Heart left ventricle (tissue), 13 donors: ENCODE measurements at regions not wholly inside any gene's neighbourhood (a gene's known extent, or its start where the extent isn't known, plus 50 kb on each side); places are given as distances from the start of the nearest gene placed in this dataset.

Experiments
- POLR2A ChIP-seq, 2 donors: fragments of 450-650 bp; IDR thresholded peaks; one replicate each; pipeline ENCODE4 v1.6.1; 2017; ENCODE audit warnings: antibody characterized with exemption in 2 of 2, mild to moderate bottlenecking in 2 of 2, moderate library complexity in 2 of 2
- TF ChIP-seq, protein P1 (sequence below), 12 donors: fragments of 200-600 bp; sonication (generic) in 4 of 12; IDR thresholded peaks; one replicate each; pipeline versions ENCODE4 v1.5.0 to v1.8.0; 2018 to 2022; ENCODE audit warnings: antibody characterized with exemption in 12 of 12, mild to moderate bottlenecking in 5 of 12
- donor health status: ischemic (EF 13 %, LVEDD 7.1; RV severe dilation, severe dysfunction).
- donor health status: DM: no; HTN: yes; CAD: no.
- donor health status: DM: no; HTN: no; CAD: no.
- donor health status: ischemic (EF 25% LVEDD 6.9; RV normal size, moderate dysfunction).
- donor health status: ischemic (EF 25% LVEDD 5.7; RV mildly dilated, moderate dysfunction).
- donor health status: ischemic (EF 35%, LVEDD 5.7; RV mildly dilated, moderate dysfunction).
- donor health status: nonischemic (EF 11% LVEDD 7.7; RV severe dilation, severe dysfunction).
- donor health status: DM: yes; HTN: yes; CAD: no.
- donor health status: PGD.
- donor health status: ischemic (EF 29% LVEDD 5.4; RV normal size, mild dysfunction).
- donor health status: nonischemic (EF 23%, LVEDD 6.1; RV moderate dilation, normal function).

DNA sequence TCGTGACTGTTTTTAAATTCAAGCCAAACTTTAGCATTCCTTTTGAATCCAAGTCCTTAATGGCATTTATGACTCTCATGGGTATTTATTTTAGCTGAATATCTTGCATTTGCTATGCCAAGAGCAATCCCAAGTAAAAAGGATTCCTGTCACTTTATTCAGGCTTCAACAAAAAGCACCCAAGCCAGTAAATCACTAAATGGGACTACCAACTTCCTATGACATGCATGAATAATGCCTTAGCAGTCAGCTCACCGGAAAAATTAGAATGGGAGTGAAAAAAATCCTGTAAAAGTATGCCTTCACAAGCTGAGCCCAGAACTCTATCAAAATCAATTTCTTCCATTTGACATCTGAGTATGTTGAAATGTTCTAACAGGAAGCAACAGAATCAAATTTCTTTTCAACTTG lies 1297.9 kb downstream of the ROBO2 start:
- TF ChIP-seq, protein P1, sequence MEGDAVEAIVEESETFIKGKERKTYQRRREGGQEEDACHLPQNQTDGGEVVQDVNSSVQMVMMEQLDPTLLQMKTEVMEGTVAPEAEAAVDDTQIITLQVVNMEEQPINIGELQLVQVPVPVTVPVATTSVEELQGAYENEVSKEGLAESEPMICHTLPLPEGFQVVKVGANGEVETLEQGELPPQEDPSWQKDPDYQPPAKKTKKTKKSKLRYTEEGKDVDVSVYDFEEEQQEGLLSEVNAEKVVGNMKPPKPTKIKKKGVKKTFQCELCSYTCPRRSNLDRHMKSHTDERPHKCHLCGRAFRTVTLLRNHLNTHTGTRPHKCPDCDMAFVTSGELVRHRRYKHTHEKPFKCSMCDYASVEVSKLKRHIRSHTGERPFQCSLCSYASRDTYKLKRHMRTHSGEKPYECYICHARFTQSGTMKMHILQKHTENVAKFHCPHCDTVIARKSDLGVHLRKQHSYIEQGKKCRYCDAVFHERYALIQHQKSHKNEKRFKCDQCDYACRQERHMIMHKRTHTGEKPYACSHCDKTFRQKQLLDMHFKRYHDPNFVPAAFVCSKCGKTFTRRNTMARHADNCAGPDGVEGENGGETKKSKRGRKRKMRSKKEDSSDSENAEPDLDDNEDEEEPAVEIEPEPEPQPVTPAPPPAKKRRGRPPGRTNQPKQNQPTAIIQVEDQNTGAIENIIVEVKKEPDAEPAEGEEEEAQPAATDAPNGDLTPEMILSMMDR (IDR thresholded peaks at IDR 0.05): no peak
- no peak for TF ChIP-seq POLR2A (IDR thresholded peaks at IDR 0.05)
